ENCODE measurements at regions not wholly inside any gene's neighbourhood (a gene's known extent, or its start where the extent isn't known, plus 50 kb on each side); places are given as distances from the start of the nearest gene placed in this dataset.
"Not testable (repeated sequence)": the region's sequence is repeated elsewhere in the genome, so short reads cannot be mapped to it uniquely, and the experiment has no call there.

- no peak for DNase-seq
Measured at GRCh38 chr12:73053893-73054292, 781.7 kb downstream of the TRHDE start.

DNA sequence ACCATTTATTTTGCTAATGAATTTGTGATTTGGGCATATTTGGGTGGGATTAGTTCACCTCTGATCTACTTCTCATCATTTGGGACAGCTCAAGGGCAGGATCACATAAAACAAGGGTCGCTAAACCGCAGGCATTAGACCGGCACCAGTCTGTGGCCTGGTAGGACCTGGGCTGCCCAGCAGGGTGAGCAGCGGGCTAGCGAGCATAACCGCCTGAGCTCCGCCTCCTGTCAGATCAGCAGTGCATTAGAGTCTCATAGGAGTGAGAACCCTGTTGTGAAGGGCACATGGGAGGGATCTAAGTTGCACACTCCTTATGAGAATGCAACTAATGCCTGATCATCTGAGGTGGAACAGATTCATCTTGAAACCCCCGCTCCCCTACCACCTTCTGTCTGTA is 785.3 kb downstream of the TRHDE start:
- no peak for DNase-seq

GRCh38 chr12:73065913-73066312 is 793.7 kb downstream of the TRHDE start:
- DNase-seq: no peak

DNA sequence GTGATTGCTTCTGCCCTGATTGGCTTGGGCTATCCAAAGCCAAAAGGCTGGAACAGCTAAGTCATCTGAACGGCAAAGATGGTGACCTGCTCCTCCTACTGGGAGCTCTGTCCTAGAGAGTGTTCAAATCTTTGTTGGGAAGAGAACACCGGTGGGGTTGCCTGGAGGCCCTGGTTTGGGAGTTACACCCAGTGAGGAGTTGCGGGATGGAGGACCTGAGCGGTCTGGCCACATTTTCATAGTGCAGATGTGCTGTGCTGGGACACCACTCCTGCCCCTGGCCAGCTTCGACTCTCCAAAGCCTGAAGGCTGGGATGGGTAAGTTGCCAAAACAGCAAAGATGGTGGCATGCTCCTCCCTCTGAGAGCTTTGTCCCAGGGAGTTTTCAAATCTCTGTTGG is 795.4 kb downstream of the TRHDE start:
- DNase-seq: no peak

DNA sequence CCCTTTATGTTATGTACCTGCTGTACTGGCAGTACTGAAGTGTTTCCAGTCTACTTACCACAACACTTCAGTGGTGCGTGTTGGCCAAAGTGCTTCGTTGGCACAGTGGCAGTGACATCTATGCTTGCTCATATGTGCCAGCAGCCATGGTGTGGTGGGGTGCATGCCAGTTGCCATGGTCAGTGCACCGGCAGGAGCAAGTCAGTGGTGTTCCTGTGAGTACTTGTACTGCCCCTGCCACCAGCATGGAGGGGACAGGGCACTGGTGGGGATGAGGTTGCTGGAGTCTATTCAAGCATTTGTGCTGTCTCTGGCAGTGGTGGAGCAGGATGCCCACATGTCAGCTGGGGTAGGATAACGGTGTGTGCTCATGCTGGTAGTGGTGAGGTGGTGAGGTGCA is 800.0 kb downstream of the TRHDE start:
- DNase-seq: no peak

- DNase-seq: no peak
Measured at GRCh38 chr12:73076760-73077159, 804.6 kb downstream of the TRHDE start.

DNA sequence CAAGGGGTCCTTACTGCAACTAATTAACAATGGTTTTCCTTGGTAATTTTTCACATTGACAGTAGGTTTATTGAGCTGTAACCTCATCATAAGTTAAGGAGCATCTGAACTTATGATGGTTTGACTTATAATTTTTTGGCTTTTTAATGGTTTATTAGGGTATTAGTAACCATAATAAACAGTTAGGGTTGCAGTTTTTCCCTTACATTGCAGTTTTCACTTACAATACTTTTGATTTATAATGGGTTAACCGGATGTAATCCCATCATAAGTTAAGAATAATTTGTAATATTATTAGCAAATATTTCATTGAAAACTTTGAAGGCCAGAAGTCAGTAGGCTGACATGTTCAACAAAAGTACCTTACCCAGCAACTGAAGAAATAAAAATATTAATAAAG is 811.6 kb downstream of the TRHDE start:
- no peak for DNase-seq

GRCh38 chr12:73106296-73106695 is 834.1 kb downstream of the TRHDE start:
- no peak for DNase-seq

- DNase-seq: no peak
Measured at GRCh38 chr12:73106896-73107295, 834.7 kb downstream of the TRHDE start.

- no peak for DNase-seq
Measured at GRCh38 chr12:73110816-73111215, 838.6 kb downstream of the TRHDE start.

- DNase-seq: no peak
Measured at GRCh38 chr12:73112035-73112816, 840.1 kb downstream of the TRHDE start.

GRCh38 chr12:73124480-73124879 is 852.3 kb downstream of the TRHDE start:
- no peak for DNase-seq

DNA sequence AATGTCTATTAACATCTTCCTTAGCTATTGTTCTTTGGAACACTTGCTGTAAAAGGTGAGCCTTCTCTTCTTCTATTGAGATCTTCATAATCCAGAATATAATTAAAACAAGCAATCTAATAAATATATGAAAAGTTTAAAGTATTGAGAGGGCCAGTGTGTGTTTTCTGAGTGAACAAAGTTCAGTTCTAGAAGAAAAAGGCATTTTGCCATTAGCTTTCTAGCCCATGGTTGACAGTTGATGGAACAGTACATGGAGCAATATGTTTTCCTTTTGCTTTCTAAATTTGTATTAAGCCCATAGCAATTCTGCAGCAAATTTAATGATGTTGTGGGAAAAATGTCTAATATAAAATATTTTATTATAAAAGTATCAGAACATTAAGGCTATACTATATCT is 853.0 kb downstream of the TRHDE start:
- no peak for DNase-seq

- no peak for DNase-seq
Measured at GRCh38 chr12:73136386-73136785, 864.2 kb downstream of the TRHDE start.

GRCh38 chr12:73139642-73140041 is 867.5 kb downstream of the TRHDE start:
- not testable (repeated sequence) for DNase-seq

GRCh38 chr12:73158341-73158740 is 886.2 kb downstream of the TRHDE start:
- DNase-seq: no peak

DNA sequence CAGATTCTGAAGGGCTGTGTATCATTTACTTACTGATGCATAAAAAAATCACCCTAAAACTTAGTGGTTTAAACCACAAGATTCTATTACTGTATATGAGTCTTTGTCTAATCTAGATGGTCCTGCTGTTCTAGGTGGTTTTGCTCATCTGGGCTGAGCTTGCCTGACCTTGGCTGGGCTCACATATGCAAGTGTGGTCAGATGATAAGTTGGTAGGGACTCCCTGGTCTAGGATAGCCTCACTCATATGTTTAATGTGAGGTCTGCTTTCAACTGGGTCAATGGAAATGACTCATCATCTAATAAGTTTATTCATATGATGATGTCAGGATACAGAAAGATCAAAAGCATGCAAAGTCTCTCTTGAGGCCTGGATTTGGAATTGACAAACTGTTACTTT is 887.8 kb downstream of the TRHDE start:
- DNase-seq: no peak

- DNase-seq: no peak
Measured at GRCh38 chr12:73161970-73162369, 889.8 kb downstream of the TRHDE start.

DNA sequence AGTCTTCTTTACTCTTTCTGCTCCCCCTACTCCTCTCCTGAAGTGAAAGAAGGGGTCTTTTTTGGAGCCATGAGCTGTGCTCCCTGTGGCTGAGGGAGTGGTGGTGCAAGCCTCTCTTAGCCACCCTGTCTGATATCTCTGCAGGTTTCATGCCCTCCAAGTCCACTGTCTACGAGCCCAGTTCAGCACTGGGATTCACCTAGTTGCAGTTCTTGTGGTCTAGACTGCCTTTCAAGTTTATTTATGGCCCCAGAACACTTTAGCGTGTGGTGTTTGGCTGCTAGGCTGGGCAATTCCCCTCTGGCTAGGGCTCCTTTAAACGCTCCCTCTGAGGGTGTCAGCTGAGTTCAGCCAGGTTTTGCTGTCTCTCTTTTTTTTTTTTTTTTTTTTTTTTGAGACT is 908.6 kb downstream of the TRHDE start:
- no peak for DNase-seq

DNA sequence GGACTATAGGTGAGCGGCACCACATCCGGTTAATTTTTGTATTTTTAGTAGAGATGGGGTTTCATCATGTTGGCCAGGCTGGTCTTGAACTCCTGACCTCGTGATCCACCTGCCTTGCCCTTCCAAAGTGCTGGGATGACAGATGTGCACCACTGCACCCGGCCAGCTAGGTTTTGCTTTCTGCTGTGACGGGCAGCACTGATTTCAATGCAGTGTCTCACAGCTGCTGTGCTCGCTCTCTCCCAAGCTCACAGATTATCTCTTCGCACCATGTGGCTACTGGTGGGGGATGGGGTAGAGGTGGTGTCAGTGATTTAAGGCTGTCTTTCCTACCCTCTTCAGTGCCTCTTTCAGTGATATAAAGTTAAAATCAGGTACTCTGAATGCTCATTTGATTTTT is 909.1 kb downstream of the TRHDE start:
- DNase-seq: no peak

DNA sequence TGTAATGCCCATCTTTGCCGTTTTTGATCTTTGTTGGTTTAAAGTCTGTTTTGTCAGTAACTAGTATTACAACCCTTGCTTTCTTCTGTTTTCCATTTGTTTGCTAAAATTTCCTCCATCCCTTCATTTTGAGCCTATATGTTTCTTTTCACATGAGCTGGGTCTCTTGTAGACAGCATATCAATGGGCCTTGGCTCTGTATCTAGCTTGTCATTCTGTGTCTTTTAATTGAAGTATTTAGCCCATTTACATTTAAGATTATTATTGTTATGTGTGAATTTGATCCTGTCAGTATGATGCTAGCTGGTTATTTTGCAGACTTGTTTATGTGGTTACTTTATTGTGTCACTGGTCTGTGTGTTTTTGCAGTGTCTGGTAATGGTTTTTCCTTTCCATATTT is 913.2 kb downstream of the TRHDE start:
- DNase-seq: no peak

- no peak for DNase-seq
Measured at GRCh38 chr12:73186272-73186671, 914.1 kb downstream of the TRHDE start.

DNA sequence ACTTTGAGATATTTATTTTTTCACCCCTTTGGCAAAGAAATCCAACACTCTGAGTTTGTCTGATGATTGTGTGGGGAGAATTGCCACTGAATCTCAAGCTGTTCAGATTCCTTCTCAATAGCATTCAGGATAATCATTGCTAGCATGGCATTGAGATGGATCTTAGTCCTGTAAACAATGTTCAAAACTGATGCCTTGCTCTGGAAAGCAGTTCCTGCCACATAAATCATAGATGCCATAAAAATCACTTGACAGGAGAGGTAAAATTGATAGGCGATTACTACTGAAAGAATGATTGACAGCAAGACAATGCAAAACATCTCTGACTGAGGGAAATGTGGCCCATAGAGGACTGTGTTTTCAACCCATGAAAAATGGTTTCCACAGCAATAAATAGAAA is 915.6 kb downstream of the TRHDE start:
- DNase-seq: no peak

DNA sequence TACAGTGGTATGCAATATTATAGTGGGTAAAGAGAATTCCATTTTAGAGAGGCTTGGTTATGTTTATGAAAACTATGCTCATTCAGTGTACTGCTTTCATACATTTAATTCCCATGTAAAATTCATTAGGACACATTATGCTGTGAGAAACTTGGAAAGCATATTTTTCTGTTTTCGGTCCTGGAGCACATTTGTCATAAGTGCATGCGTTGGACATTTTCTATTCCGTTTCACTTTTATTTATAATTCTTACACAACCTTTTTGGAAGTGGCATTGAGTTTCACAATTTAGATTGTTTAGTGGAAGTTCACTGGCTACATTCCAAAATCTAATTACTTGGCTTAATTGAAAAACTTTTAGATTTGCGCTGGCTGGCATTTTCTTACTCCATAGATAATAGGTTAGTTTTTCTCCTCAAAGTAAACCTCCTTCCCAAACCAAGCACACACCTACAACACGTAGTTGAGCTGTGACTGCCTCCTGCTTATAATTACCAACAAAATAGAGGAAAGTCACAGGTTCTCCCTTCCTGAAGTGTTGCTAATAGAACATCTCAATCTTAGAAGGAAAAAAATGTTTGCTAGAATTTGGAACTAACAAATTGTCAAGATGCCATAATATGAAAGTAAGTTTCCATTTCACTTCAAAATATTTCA is 938.5 kb downstream of the TRHDE start:
- no peak for DNase-seq

GRCh38 chr12:73220951-73221350 is 948.8 kb downstream of the TRHDE start:
- DNase-seq: no peak

Data from suppressor macrophage (primary cell).